HEK293 (cell line): ENCODE measurements at regions not wholly inside any gene's neighbourhood (a gene's known extent, or its start where the extent isn't known, plus 50 kb on each side); places are given as distances from the start of the nearest gene placed in this dataset.
"Not testable (repeated sequence)": the region's sequence is repeated elsewhere in the genome, so short reads cannot be mapped to it uniquely, and the experiment has no call there.

Experiments used
- ZNF174 ChIP-seq: fragments of 450-650 bp; formaldehyde crosslinking; IDR thresholded peaks from 2 replicates; pipeline ENCODE4 v1.5.0; 2017; ENCODE audit warnings: missing biosample characterization, mild to moderate bottlenecking, missing genetic modification characterization
- ZNF449 ChIP-seq: fragments of 450-650 bp; formaldehyde crosslinking; IDR thresholded peaks from 2 replicates; pipeline ENCODE4 v1.5.1; 2017; ENCODE audit warnings: missing biosample characterization, mild to moderate bottlenecking, missing genetic modification characterization, moderate library complexity
- TF ChIP-seq, protein P1 (sequence below): fragments of 450-650 bp; formaldehyde crosslinking; IDR thresholded peaks from 2 replicates; pipeline ENCODE4 v1.5.1; 2016; ENCODE audit warnings: missing biosample characterization, missing genetic modification characterization

DNA sequence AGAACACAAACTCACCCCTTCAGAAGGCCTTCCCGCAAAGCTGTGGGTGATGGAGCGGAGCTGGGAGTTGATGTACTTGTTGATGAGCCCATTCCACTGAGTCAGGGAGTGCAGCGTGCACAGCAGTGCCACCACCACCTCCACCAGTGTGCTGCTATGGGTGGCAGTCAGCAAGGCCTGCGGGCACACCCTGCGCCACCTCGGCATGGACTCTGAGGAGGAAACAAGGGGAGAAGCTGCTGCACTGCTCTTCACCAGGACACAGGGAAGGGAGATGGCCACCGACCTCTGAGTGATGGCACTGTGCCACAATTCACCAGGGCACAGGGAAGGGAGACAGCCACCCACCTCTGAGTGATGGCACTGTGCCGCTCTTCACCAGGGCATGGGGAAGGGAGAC, 100.7 kb upstream of the TP53TG3D start:
- TF ChIP-seq ZNF174; ZNF449 (tag by site-specific recombination): not testable (repeated sequence)
- TF ChIP-seq, protein P1, sequence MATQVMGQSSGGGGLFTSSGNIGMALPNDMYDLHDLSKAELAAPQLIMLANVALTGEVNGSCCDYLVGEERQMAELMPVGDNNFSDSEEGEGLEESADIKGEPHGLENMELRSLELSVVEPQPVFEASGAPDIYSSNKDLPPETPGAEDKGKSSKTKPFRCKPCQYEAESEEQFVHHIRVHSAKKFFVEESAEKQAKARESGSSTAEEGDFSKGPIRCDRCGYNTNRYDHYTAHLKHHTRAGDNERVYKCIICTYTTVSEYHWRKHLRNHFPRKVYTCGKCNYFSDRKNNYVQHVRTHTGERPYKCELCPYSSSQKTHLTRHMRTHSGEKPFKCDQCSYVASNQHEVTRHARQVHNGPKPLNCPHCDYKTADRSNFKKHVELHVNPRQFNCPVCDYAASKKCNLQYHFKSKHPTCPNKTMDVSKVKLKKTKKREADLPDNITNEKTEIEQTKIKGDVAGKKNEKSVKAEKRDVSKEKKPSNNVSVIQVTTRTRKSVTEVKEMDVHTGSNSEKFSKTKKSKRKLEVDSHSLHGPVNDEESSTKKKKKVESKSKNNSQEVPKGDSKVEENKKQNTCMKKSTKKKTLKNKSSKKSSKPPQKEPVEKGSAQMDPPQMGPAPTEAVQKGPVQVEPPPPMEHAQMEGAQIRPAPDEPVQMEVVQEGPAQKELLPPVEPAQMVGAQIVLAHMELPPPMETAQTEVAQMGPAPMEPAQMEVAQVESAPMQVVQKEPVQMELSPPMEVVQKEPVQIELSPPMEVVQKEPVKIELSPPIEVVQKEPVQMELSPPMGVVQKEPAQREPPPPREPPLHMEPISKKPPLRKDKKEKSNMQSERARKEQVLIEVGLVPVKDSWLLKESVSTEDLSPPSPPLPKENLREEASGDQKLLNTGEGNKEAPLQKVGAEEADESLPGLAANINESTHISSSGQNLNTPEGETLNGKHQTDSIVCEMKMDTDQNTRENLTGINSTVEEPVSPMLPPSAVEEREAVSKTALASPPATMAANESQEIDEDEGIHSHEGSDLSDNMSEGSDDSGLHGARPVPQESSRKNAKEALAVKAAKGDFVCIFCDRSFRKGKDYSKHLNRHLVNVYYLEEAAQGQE: not testable (repeated sequence)
